HCT116 (cell line): ENCODE measurements at regions not wholly inside any gene's neighbourhood (a gene's known extent, or its start where the extent isn't known, plus 50 kb on each side); places are given as distances from the start of the nearest gene placed in this dataset.

Source experiments
- ATAC-seq: fragments of 200-7000 bp; cut with Tn5 transposase; 2 replicates; pipeline ENCODE4 v1.9.1; 2020; ENCODE audit warnings: mild to moderate bottlenecking, moderate library complexity
- BruUV-seq: library from RNA; stranded (reverse); fragments of 400-500 nt; replicated peaks from 2 replicates; lab custom pipeline; 2021; lab: Mats Ljungman, UMichigan
- CTCF ChIA-PET: fragments of 300-600 bp; sonication (Branson Sonifier 250); formaldehyde crosslinking; loops from one replicate; lab custom pipeline; 2021; ENCODE audit warnings: antibody characterized with exemption; lab: Charles Lee
- POLR2A ChIA-PET: fragments of 300-600, 350-600 bp; sonication (Branson Sonifier 250); formaldehyde crosslinking; loops from one replicate; lab custom pipeline; 2021; ENCODE audit warnings: antibody characterized with exemption; lab: Charles Lee
- RAD21 ChIA-PET, 2 experiments: fragments of 300-600 bp; sonication (Branson Sonifier 250); formaldehyde crosslinking; loops; one replicate each; lab custom pipeline; 2023; ENCODE audit warnings: low total read pairs in 2 of 2; ENCODE audit not compliant: uncharacterized antibody in 2 of 2, unreplicated experiment in 2 of 2, low non-redundant PET in 1 of 2; lab: Charles Lee
- DNase-seq: peaks from one replicate; pipeline ENCODE4 v3.0.0-alpha.2; 2010; ENCODE audit warnings: low read depth, low spot score
- H2AFZ ChIP-seq: fragments of 200-600 bp; shearing (Covaris generic), sonication (generic); 2 replicates; pipeline ENCODE4 v1.6.1; 2017; ENCODE audit warnings: low read depth, mixed run types, mixed read lengths, antibody characterized with exemption, low read length; ENCODE audit not compliant: poor library complexity, severe bottlenecking
- H3K27ac ChIP-seq: 2 replicates; pipeline ENCODE4 v1.5.1; 2012; ENCODE audit warnings: low read depth, low read length
- H3K27me3 ChIP-seq: fragments of 200-600 bp; sonication (generic); 2 replicates; pipeline ENCODE4 v1.6.1; 2016; ENCODE audit warnings: mixed run types, low read length, mixed read lengths; ENCODE audit not compliant: insufficient read depth
- H3K36me3 ChIP-seq, 2 experiments: fragments of 200-500 bp in 1 of 2; fragments of 200-600 bp in 1 of 2; sonication (Bioruptor generic) in 1 of 2; sonication (generic) in 1 of 2; 2 replicates each; pipeline versions ENCODE4 v1.5.1 to v1.6.1; 2014 to 2016; ENCODE audit warnings: low read length in 2 of 2, inconsistent platforms in 1 of 2, mixed read lengths in 1 of 2, mixed run types in 1 of 2; ENCODE audit not compliant: insufficient read depth in 2 of 2, control insufficient read depth in 1 of 2
- H3K4me1 ChIP-seq, 2 experiments: fragments of 200-600 bp in 1 of 2; sonication (generic) in 1 of 2; 2 replicates each; pipeline versions ENCODE4 v1.5.1 to v1.6.1; 2012 to 2017; ENCODE audit warnings: low read length in 2 of 2, inconsistent platforms in 1 of 2, mild to moderate bottlenecking in 1 of 2, mixed read lengths in 1 of 2, mixed run types in 1 of 2, moderate library complexity in 1 of 2; ENCODE audit not compliant: insufficient read depth in 2 of 2, control insufficient read depth in 1 of 2
- H3K4me2 ChIP-seq: fragments of 200-600 bp; sonication (generic); 2 replicates; pipeline ENCODE4 v1.6.1; 2017; ENCODE audit warnings: mixed run types, low read length, mixed read lengths
- H3K4me3 ChIP-seq, 2 experiments: fragments of 200-600 bp in 1 of 2; sonication (generic) in 1 of 2; replicated peaks in 1 of 2; 2 replicates each; pipeline ENCODE4 v1.5.1; 2011 to 2016; ENCODE audit warnings: low read length in 2 of 2, control low read depth in 1 of 2, low read depth in 1 of 2, mild to moderate bottlenecking in 1 of 2, mixed read lengths in 1 of 2, mixed run types in 1 of 2
- H3K79me2 ChIP-seq: fragments of 200-600 bp; sonication (generic); 2 replicates; pipeline ENCODE4 v1.6.1; 2017; ENCODE audit warnings: mild to moderate bottlenecking, mixed run types, low read length, moderate library complexity, mixed read lengths; ENCODE audit not compliant: insufficient read depth
- H3K9ac ChIP-seq: fragments of 200-600 bp; sonication (generic); 2 replicates; pipeline ENCODE4 v1.6.1; 2016; ENCODE audit warnings: low read length, mixed read lengths
- H3K9me2 ChIP-seq: fragments of 200-600 bp; sonication (generic), shearing (Covaris generic); 2 replicates; pipeline ENCODE4 v1.6.1; 2017; ENCODE audit warnings: mixed run types, mild to moderate bottlenecking, moderate library complexity; ENCODE audit not compliant: insufficient read depth
- H3K9me3 ChIP-seq, 2 experiments: fragments of 200-500 bp in 1 of 2; fragments of 200-600 bp in 1 of 2; sonication (Bioruptor generic) in 1 of 2; sonication (generic) in 1 of 2; 2 replicates each; pipeline ENCODE4 v1.6.1; 2014 to 2017; ENCODE audit warnings: low read length in 2 of 2, mixed read lengths in 2 of 2, inconsistent platforms in 1 of 2, low read depth in 1 of 2, mild to moderate bottlenecking in 1 of 2, mixed run types in 1 of 2, moderate library complexity in 1 of 2; ENCODE audit not compliant: control insufficient read depth in 1 of 2, insufficient read depth in 1 of 2
- H4K20me1 ChIP-seq: fragments of 200-600 bp; sonication (generic), shearing (Covaris generic); 2 replicates; pipeline ENCODE4 v1.6.1; 2017; ENCODE audit warnings: mixed run types, mild to moderate bottlenecking, moderate library complexity; ENCODE audit not compliant: insufficient read depth
- CTCF ChIP-seq, 3 experiments: fragments of 200-600 bp in 1 of 3; sonication (generic) in 1 of 3; IDR thresholded peaks in 2 of 3; conservative IDR thresholded peaks in 1 of 3; 2 replicates each; pipeline ENCODE4 v1.5.1; 2012 to 2017; ENCODE audit warnings: low read depth in 2 of 3, low read length in 2 of 3, antibody characterized with exemption in 1 of 3, borderline replicate concordance in 1 of 3, control low read depth in 1 of 3, mild to moderate bottlenecking in 1 of 3, mixed read lengths in 1 of 3, mixed run types in 1 of 3, moderate library complexity in 1 of 3; ENCODE audit not compliant: insufficient read depth in 1 of 3
- ELF1 ChIP-seq: IDR thresholded peaks from 2 replicates; pipeline ENCODE4 v1.6.1; 2012; ENCODE audit warnings: low read depth, borderline replicate concordance
- EZH2phosphoT487 ChIP-seq: fragments of 200-600 bp; IDR thresholded peaks from 2 replicates; pipeline ENCODE4 v1.6.1; 2018; ENCODE audit warnings: antibody characterized with exemption, borderline replicate concordance
- FOSL1 ChIP-seq: IDR thresholded peaks from 2 replicates; pipeline ENCODE4 v1.6.1; 2012; ENCODE audit warnings: low read depth
- MAX ChIP-seq: IDR thresholded peaks from 2 replicates; pipeline ENCODE4 v1.6.1; 2012
- POLR2AphosphoS5 ChIP-seq: IDR thresholded peaks from 2 replicates; pipeline ENCODE4 v1.6.1; 2011; ENCODE audit warnings: mild to moderate bottlenecking, low read depth, low read length, moderate library complexity
- RAD21 ChIP-seq: IDR thresholded peaks from 2 replicates; pipeline ENCODE4 v1.6.1; 2012; ENCODE audit warnings: low read depth, mild to moderate bottlenecking
- TCF7L2 ChIP-seq: IDR thresholded peaks from 2 replicates; pipeline ENCODE4 v1.7.0; 2011; ENCODE audit warnings: borderline replicate concordance, inconsistent platforms; ENCODE audit not compliant: insufficient read depth, insufficient read length; ENCODE audit errors: extremely low read depth
- intact Hi-C: fragments of 100-400 bp; cut with micrococcal nuclease; formaldehyde crosslinking; loops from 2 replicates; pipeline ENCODE4 v1.10.0; 2022
- TF ChIP-seq, protein P1 (sequence below): IDR thresholded peaks from 2 replicates; pipeline ENCODE4 v1.6.1; 2012; ENCODE audit warnings: low read depth

DNA sequence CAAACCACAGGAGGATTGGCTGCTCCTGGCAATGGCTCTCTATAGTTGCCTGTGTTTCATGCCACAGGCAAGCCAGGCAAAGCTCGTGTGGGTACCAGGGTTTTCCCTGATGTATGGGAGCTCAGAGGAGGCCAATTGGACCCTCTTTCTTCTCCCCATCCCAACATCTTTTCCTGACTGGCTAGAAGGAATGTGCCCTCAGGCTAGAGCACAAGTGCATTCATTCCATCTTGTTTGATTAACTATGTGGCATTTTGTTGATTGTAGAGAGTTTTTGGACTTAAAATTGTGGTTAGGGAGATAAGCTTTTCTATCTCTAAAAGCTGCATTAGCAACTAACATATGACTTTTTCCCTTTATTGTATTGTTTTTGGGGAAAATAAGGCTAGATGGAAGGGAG lies 561.3 kb downstream of the PSAT1 start:
- Histone ChIP-seq H2AFZ (no peak overlapping the region), H3K27ac (no peak overlapping the region), H3K9me3 (no peaks in the 10 kb centered on the region), H4K20me1 (no peaks in the 10 kb centered on the region), H3K9ac (no peak overlapping the region), H3K27me3 (no peaks in the 10 kb centered on the region), H3K9me2 (no peaks in the 10 kb centered on the region), H3K4me3 (no peak overlapping the region), H3K4me2 (no peak overlapping the region), H3K36me3 (no peaks in the 10 kb centered on the region), H3K79me2 (no peaks in the 10 kb centered on the region), H3K4me1 (peaks cover 0 to 6% of the 10 kb centered on the region in 2 experiments; a peak in 1 of 4 replicates)
- intact Hi-C loops: no loop called here
- no peak for TF ChIP-seq POLR2AphosphoS5
- TF ChIP-seq CTCF (IDR thresholded peaks at IDR 0.05 in 2 of 3, conservative IDR thresholded peaks at IDR 0.05 in 1 of 3; ENCODE audit: borderline replicate concordance in 1 of 3, insufficient read depth in 1 of 3, low read depth in 2 of 3, low read length in 2 of 3): no peak
- ATAC-seq (no peak), DNase-seq (no peak)
- POLR2A ChIA-PET: no interaction called here
- RAD21 ChIA-PET: no interaction called here
- CTCF ChIA-PET: no interaction called here
- no TSS peak for BruUV-seq

DNA sequence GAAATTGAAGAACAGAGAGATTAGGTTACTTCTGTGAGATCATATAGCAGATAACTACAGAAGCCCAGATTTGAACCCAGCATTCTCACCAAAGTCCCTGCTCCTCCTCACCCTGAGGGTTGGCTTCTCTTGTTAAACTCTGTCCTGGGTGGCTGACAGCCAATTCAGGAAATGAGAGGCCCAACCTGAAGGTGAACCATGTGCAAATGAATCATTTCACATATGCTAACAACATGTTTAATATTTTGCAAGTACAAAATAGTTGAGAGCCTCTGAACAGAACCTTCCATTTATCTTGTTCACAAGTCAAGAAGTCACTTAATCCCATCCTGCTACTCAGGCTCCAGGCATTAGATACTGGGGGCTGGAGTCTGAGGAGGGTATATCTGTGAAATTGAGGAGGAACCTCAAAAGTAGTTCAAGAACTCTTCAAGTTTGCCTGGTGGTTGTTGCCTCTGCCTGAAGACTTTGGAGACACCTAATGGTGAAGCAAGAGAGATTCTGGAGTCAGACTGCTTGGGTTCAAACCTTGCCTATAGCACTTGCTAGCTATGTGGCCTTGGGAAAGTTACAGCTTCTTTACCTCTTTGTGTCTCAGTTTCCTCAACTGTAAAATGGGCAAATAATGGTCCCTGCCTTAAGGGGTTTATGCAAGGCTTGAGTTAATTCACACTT lies 564.0 kb downstream of the PSAT1 start:
- Histone ChIP-seq H3K27me3 (no peaks in the 10 kb centered on the region), H4K20me1 (no peaks in the 10 kb centered on the region), H3K4me2 (no peak overlapping the region), H2AFZ (no peak overlapping the region), H3K79me2 (no peaks in the 10 kb centered on the region), H3K27ac (no peak overlapping the region), H3K9me2 (no peaks in the 10 kb centered on the region), H3K36me3 (no peaks in the 10 kb centered on the region), H3K4me1 (peaks cover under 1 to 14% of the 10 kb centered on the region in 2 experiments; a peak in 3 of 4 replicates), H3K4me3 (no peak overlapping the region), H3K9me3 (no peaks in the 10 kb centered on the region), H3K9ac (no peak overlapping the region)
- intact Hi-C loops: no loop called here
- ChIA-PET CTCF (interaction anchor here (0.6 kb wide), 1 partner anchor 259 kb away, joined by 3 read pairs; no protein-coding TSS in a partner anchor), POLR2A (no interaction called here), RAD21 (no interaction called here)
- no TSS peak for BruUV-seq
- DNase-seq (no peak), ATAC-seq (peak; percentile 47; the same call in 1 of the 2 replicates)
- TF ChIP-seq EZH2phosphoT487: no peak
- no peak for TF ChIP-seq FOSL1
- TF ChIP-seq MAX: no peak
- TF ChIP-seq, protein P1, sequence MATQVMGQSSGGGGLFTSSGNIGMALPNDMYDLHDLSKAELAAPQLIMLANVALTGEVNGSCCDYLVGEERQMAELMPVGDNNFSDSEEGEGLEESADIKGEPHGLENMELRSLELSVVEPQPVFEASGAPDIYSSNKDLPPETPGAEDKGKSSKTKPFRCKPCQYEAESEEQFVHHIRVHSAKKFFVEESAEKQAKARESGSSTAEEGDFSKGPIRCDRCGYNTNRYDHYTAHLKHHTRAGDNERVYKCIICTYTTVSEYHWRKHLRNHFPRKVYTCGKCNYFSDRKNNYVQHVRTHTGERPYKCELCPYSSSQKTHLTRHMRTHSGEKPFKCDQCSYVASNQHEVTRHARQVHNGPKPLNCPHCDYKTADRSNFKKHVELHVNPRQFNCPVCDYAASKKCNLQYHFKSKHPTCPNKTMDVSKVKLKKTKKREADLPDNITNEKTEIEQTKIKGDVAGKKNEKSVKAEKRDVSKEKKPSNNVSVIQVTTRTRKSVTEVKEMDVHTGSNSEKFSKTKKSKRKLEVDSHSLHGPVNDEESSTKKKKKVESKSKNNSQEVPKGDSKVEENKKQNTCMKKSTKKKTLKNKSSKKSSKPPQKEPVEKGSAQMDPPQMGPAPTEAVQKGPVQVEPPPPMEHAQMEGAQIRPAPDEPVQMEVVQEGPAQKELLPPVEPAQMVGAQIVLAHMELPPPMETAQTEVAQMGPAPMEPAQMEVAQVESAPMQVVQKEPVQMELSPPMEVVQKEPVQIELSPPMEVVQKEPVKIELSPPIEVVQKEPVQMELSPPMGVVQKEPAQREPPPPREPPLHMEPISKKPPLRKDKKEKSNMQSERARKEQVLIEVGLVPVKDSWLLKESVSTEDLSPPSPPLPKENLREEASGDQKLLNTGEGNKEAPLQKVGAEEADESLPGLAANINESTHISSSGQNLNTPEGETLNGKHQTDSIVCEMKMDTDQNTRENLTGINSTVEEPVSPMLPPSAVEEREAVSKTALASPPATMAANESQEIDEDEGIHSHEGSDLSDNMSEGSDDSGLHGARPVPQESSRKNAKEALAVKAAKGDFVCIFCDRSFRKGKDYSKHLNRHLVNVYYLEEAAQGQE: no peak
- no peak for TF ChIP-seq ELF1
- no peak for TF ChIP-seq TCF7L2
- TF ChIP-seq CTCF (IDR thresholded peaks at IDR 0.05 in 2 of 3, conservative IDR thresholded peaks at IDR 0.05 in 1 of 3; ENCODE audit: borderline replicate concordance in 1 of 3, insufficient read depth in 1 of 3, low read depth in 2 of 3, low read length in 2 of 3): peak in 2 of 3 experiments; percentile 18 to 25; a peak in 2 of 6 replicates
- peak; percentile 19; the same call in 1 of the 2 replicates for TF ChIP-seq RAD21
